ENCODE measurements at regions not wholly inside any gene's neighbourhood (a gene's known extent, or its start where the extent isn't known, plus 50 kb on each side); places are given as distances from the start of the nearest gene placed in this dataset.

GRCh38 chr6:24991810-24992467 is 56.2 kb upstream of the RIPOR2 start:
- peak; percentile 38 to 84 (median 77) for TF ChIP-seq CTCF (IDR thresholded peaks at IDR 0.05; ENCODE audit: control extremely low read depth in 1 of 3, insufficient read depth in 1 of 3, low read depth in 1 of 3, low read length in 3 of 3)
- no peak for TF ChIP-seq EZH2 (IDR thresholded peaks at IDR 0.05; ENCODE audit: low read depth, low read length, severe bottlenecking)
- TF ChIP-seq USF2 (IDR thresholded peaks at IDR 0.05; ENCODE audit: low read length), result no peak
- no peak for TF ChIP-seq CBX8 (IDR thresholded peaks at IDR 0.05; ENCODE audit: borderline replicate concordance, low read depth, low read length)
- TF ChIP-seq MAFK (IDR thresholded peaks at IDR 0.05; ENCODE audit: low read depth, low read length), result no peak
- no peak for TF ChIP-seq POLR2AphosphoS5 (IDR thresholded peaks at IDR 0.05; ENCODE audit: low read depth, low read length)
- no peak for TF ChIP-seq RFX5 (IDR thresholded peaks at IDR 0.05; ENCODE audit: borderline replicate concordance, low read depth, low read length)
- TF ChIP-seq POLR2A (IDR thresholded peaks at IDR 0.05; ENCODE audit: control extremely low read depth in 1 of 2, low read depth in 2 of 2, low read length in 2 of 2), result no peak
- no peak for TF ChIP-seq JUND (IDR thresholded peaks at IDR 0.05; ENCODE audit: low read length)
- no peak for TF ChIP-seq ATF2 (IDR thresholded peaks at IDR 0.05; ENCODE audit: low read length)
- no peak for TF ChIP-seq EGR1 (IDR thresholded peaks at IDR 0.05; ENCODE audit: borderline replicate concordance, low read depth, low read length)

Data from H1 (cell line).